HG02623 (cell line): ENCODE measurements at regions not wholly inside any gene's neighbourhood (a gene's known extent, or its start where the extent isn't known, plus 50 kb on each side); places are given as distances from the start of the nearest gene placed in this dataset.
"Not testable (repeated sequence)": the region's sequence is repeated elsewhere in the genome, so short reads cannot be mapped to it uniquely, and the experiment has no call there.

Experiments used
- ATAC-seq: cut with Tn5 transposase; IDR thresholded peaks from one replicate; pipeline ENCODE4 v1.9.1; 2021; ENCODE audit warnings: moderate library complexity; ENCODE audit not compliant: unreplicated experiment

GRCh38 chr22:49660321-49660720, 167.4 kb downstream of the BRD1 start:
- ATAC-seq: no peak

- ATAC-seq: no peak
These were observed 167.8 kb downstream of the BRD1 start for GRCh38 chr22:49659924-49660315.

GRCh38 chr22:49659281-49659923, 168.3 kb downstream of the BRD1 start:
- no peak for ATAC-seq

GRCh38 chr22:49658902-49659280, 168.8 kb downstream of the BRD1 start:
- no peak for ATAC-seq

- no peak for ATAC-seq
These were observed 169.6 kb downstream of the BRD1 start for GRCh38 chr22:49657974-49658590.

- no peak for ATAC-seq
These were observed 170.2 kb downstream of the BRD1 start for GRCh38 chr22:49657275-49657973.

- not testable (repeated sequence) for ATAC-seq
These were observed 170.8 kb downstream of the BRD1 start for GRCh38 chr22:49656883-49657274.

- no peak for ATAC-seq
These were observed 171.3 kb downstream of the BRD1 start for GRCh38 chr22:49656291-49656851.

- ATAC-seq: no peak
These were observed 172.4 kb downstream of the BRD1 start for GRCh38 chr22:49655168-49655812.

GRCh38 chr22:49650336-49651241, 177.1 kb downstream of the BRD1 start:
- ATAC-seq: no peak

- ATAC-seq: no peak
These were observed 178.3 kb downstream of the BRD1 start for GRCh38 chr22:49649166-49650068.

GRCh38 chr22:49648053-49648452, 179.6 kb downstream of the BRD1 start:
- no peak for ATAC-seq

GRCh38 chr22:49647627-49648026, 180.0 kb downstream of the BRD1 start:
- ATAC-seq: no peak

- no peak for ATAC-seq
These were observed 180.8 kb downstream of the BRD1 start for GRCh38 chr22:49646876-49647275.

GRCh38 chr22:49645791-49646550, 181.7 kb downstream of the BRD1 start:
- no peak for ATAC-seq

GRCh38 chr22:49645257-49645656, 182.4 kb downstream of the BRD1 start:
- no peak for ATAC-seq

- ATAC-seq: no peak
These were observed 183.7 kb downstream of the BRD1 start for GRCh38 chr22:49643998-49644397.

- ATAC-seq: no peak
These were observed 184.2 kb downstream of the BRD1 start for GRCh38 chr22:49643466-49643865.

- ATAC-seq: no peak
These were observed 184.9 kb downstream of the BRD1 start for GRCh38 chr22:49642741-49643140.
